Keratinocyte (primary cell): ENCODE measurements at regions not wholly inside any gene's neighbourhood (a gene's known extent, or its start where the extent isn't known, plus 50 kb on each side); places are given as distances from the start of the nearest gene placed in this dataset.

Experiments used
- EZH2 ChIP-seq: IDR thresholded peaks from one replicate; pipeline ENCODE4 v1.6.1; 2012; ENCODE audit warnings: inconsistent platforms, mild to moderate bottlenecking, low read length, moderate library complexity
- TF ChIP-seq, protein P1 (sequence below), 3 experiments: IDR thresholded peaks in 1 of 3; conservative IDR thresholded peaks in 1 of 3; optimal IDR thresholded peaks in 1 of 3; 2 replicates in 2 of 3; 3 replicates in 1 of 3; pipeline versions ENCODE3 to v1.5.1; 2011; ENCODE audit warnings: low read length in 3 of 3, mild to moderate bottlenecking in 3 of 3, moderate library complexity in 2 of 3, control low read depth in 1 of 3, inconsistent platforms in 1 of 3; ENCODE audit not compliant: insufficient read depth in 2 of 3; ENCODE audit errors: extremely low read depth in 1 of 3

DNA sequence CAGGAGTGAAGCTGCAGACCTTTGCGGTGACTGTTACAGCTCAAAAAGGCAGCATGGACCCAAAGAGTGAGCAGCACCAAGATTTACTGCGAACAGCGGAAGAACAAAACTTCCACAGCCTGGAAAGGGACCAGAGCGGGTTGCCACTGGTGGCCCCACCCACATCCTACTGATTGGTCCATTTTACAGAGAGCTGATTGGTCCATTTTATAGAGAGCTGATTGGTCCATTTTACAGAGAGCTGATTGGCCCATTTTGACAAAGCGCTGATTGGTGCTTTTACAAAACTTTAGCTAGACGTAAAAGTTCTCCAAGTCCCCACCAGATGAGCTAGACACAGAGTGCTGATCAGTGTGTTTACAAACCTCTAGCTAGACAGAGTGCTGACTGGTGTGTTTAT, 134.2 kb upstream of the FRG1 start:
- no peak for TF ChIP-seq EZH2
- TF ChIP-seq, protein P1, sequence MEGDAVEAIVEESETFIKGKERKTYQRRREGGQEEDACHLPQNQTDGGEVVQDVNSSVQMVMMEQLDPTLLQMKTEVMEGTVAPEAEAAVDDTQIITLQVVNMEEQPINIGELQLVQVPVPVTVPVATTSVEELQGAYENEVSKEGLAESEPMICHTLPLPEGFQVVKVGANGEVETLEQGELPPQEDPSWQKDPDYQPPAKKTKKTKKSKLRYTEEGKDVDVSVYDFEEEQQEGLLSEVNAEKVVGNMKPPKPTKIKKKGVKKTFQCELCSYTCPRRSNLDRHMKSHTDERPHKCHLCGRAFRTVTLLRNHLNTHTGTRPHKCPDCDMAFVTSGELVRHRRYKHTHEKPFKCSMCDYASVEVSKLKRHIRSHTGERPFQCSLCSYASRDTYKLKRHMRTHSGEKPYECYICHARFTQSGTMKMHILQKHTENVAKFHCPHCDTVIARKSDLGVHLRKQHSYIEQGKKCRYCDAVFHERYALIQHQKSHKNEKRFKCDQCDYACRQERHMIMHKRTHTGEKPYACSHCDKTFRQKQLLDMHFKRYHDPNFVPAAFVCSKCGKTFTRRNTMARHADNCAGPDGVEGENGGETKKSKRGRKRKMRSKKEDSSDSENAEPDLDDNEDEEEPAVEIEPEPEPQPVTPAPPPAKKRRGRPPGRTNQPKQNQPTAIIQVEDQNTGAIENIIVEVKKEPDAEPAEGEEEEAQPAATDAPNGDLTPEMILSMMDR (optimal IDR thresholded peaks at IDR 0.05 in 1 of 3, IDR thresholded peaks at IDR 0.05 in 1 of 3, conservative IDR thresholded peaks at IDR 0.05 in 1 of 3; ENCODE audit: extremely low read depth in 1 of 3, insufficient read depth in 2 of 3, low read length in 3 of 3): no peak
